ENCODE measurements at regions not wholly inside any gene's neighbourhood (a gene's known extent, or its start where the extent isn't known, plus 50 kb on each side); places are given as distances from the start of the nearest gene placed in this dataset.
A peak's percentile ranks its signal among the peaks of the same experiment; 100 is the strongest.

- DNase-seq (ENCODE audit: low read depth), result no peak
- Histone ChIP-seq H3K4me3 (ENCODE audit: low read depth, low read length) (no peak overlapping the region), H3K36me3 (ENCODE audit: control insufficient read depth, insufficient read depth, low read length) (no peaks in the 10 kb centered on the region), H3K27me3 (ENCODE audit: control insufficient read depth, insufficient read depth, low read length) (no peaks in the 10 kb centered on the region)
- no peak for TF ChIP-seq CTCF (IDR thresholded peaks at IDR 0.05; ENCODE audit: insufficient read depth, low read length, severe bottlenecking)
- FAIRE-seq, result no peak
These were observed 562.3 kb downstream of the CCSER2 start for GRCh38 chr10:84890706-84891105.

- no peak for FAIRE-seq
- no peak for TF ChIP-seq CTCF (IDR thresholded peaks at IDR 0.05; ENCODE audit: insufficient read depth, low read length, severe bottlenecking)
- no peaks in the 10 kb centered on the region for H3K36me3 ChIP-seq (ENCODE audit: control insufficient read depth, insufficient read depth, low read length)
These were observed 563.2 kb downstream of the CCSER2 start for GRCh38 chr10:84891631-84892030.

GRCh38 chr10:84895541-84895940 is 567.2 kb downstream of the CCSER2 start:
- DNase-seq (ENCODE audit: low read depth), result no peak
- no peak for TF ChIP-seq CTCF (IDR thresholded peaks at IDR 0.05; ENCODE audit: insufficient read depth, low read length, severe bottlenecking)
- Histone ChIP-seq H3K27me3 (ENCODE audit: control insufficient read depth, insufficient read depth, low read length) (no peaks in the 10 kb centered on the region), H3K4me3 (ENCODE audit: low read depth, low read length) (no peak overlapping the region), H3K36me3 (ENCODE audit: control insufficient read depth, insufficient read depth, low read length) (no peaks in the 10 kb centered on the region)
- no peak for FAIRE-seq

More at GRCh38 chr10:84891631-84892030, 563.2 kb downstream of the CCSER2 start:
- H3K27me3 ChIP-seq (ENCODE audit: control insufficient read depth, insufficient read depth, low read length), result no peaks in the 10 kb centered on the region
- no peak overlapping the region for H3K4me3 ChIP-seq (ENCODE audit: low read depth, low read length)
- DNase-seq (ENCODE audit: low read depth), result no peak

- no peaks in the 10 kb centered on the region for H3K27me3 ChIP-seq (ENCODE audit: control insufficient read depth, insufficient read depth, low read length)
- DNase-seq (ENCODE audit: low read depth) (no peak), FAIRE-seq (no peak)
- no peak overlapping the region for H3K4me3 ChIP-seq (ENCODE audit: low read depth, low read length)
- no peak for TF ChIP-seq CTCF (IDR thresholded peaks at IDR 0.05; ENCODE audit: insufficient read depth, low read length, severe bottlenecking)
- no peaks in the 10 kb centered on the region for H3K36me3 ChIP-seq (ENCODE audit: control insufficient read depth, insufficient read depth, low read length)
These were observed 568.5 kb downstream of the CCSER2 start for GRCh38 chr10:84896909-84897308.

- DNase-seq (ENCODE audit: low read depth) (no peak), FAIRE-seq (peak; percentile 18)
- Histone ChIP-seq H3K4me3 (ENCODE audit: low read depth, low read length) (no peak overlapping the region), H3K27me3 (ENCODE audit: control insufficient read depth, insufficient read depth, low read length) (no peaks in the 10 kb centered on the region), H3K36me3 (ENCODE audit: control insufficient read depth, insufficient read depth, low read length) (no peaks in the 10 kb centered on the region)
- TF ChIP-seq CTCF (IDR thresholded peaks at IDR 0.05; ENCODE audit: insufficient read depth, low read length, severe bottlenecking), result no peak
These were observed 570.9 kb downstream of the CCSER2 start for GRCh38 chr10:84899268-84899667.

GRCh38 chr10:84900141-84900540 is 571.8 kb downstream of the CCSER2 start:
- TF ChIP-seq CTCF (IDR thresholded peaks at IDR 0.05; ENCODE audit: insufficient read depth, low read length, severe bottlenecking), result no peak
- no peaks in the 10 kb centered on the region for H3K36me3 ChIP-seq (ENCODE audit: control insufficient read depth, insufficient read depth, low read length)
- H3K27me3 ChIP-seq (ENCODE audit: control insufficient read depth, insufficient read depth, low read length), result no peaks in the 10 kb centered on the region
- no peak for DNase-seq (ENCODE audit: low read depth)
- no peak overlapping the region for H3K4me3 ChIP-seq (ENCODE audit: low read depth, low read length)
- FAIRE-seq, result no peak

Data from bronchial epithelial cell (primary cell).